ENCODE measurements at regions not wholly inside any gene's neighbourhood (a gene's known extent, or its start where the extent isn't known, plus 50 kb on each side); places are given as distances from the start of the nearest gene placed in this dataset.

DNA sequence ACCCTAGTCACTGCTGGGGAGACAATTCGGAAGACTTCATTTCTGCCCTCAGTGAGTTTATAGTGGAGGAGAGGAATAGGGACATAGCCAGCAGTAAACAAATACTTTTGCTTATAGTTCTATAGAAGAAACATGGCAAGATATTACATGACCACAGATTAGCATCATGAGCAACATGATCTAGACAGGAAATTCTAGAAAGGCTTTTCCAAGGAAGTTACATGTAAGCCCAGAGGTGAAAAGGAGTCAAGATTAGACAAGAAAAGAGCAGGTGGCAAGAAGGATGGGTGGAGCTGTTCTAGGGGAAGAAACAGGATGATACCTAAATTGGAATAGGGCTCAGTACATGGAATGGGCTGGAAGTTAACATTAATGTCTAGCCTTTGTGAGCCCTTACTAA is 82.8 kb upstream of the MYO10 start:
- H3K9me3 ChIP-seq (ENCODE audit: insufficient read depth, low read depth, low read length), result no peaks in the 10 kb centered on the region
- peaks cover 6% of the 10 kb centered on the region for H3K79me1 ChIP-seq (ENCODE audit: low read length)
- H3K79me2 ChIP-seq (ENCODE audit: control insufficient read depth, insufficient read depth, low read length, poor library complexity), result no peaks in the 10 kb centered on the region
- H3K4me2 ChIP-seq (ENCODE audit: low read length), result no peak overlapping the region
- no peak overlapping the region for H2BK5ac ChIP-seq (ENCODE audit: low read depth, low read length, poor library complexity)
- no CpG with 5 or more reads among the region's 1 CpG for WGBS (ENCODE audit: extremely low coverage, insufficient coverage, insufficient read length)
- DNase-seq, result no peak
- H4K8ac ChIP-seq (ENCODE audit: low read depth, low read length), result no peak overlapping the region
- H3K18ac ChIP-seq (ENCODE audit: low read length), result no peak overlapping the region
- H4K91ac ChIP-seq (ENCODE audit: low read depth, low read length), result no peak overlapping the region
- H3K27me3 ChIP-seq (ENCODE audit: insufficient read depth, low read length), result no peaks in the 10 kb centered on the region
- H2AFZ ChIP-seq (ENCODE audit: insufficient read depth, low read length, poor library complexity), result no peak overlapping the region
- H3K27ac ChIP-seq (ENCODE audit: low read depth, low read length), result no peak overlapping the region
- no peak overlapping the region for H2AK5ac ChIP-seq (ENCODE audit: low read length)
- H4K12ac ChIP-seq (ENCODE audit: low read depth, low read length), result no peak overlapping the region
- H2BK12ac ChIP-seq (ENCODE audit: low read length), result no peak overlapping the region
- H3K14ac ChIP-seq (ENCODE audit: low read length), result no peak overlapping the region
- no peaks in the 10 kb centered on the region for H3K36me3 ChIP-seq (ENCODE audit: control insufficient read depth in 1 of 2, insufficient read depth in 2 of 2, low read length in 2 of 2)
- no peak overlapping the region for H3K9ac ChIP-seq (ENCODE audit: low read length)
- H3K4me3 ChIP-seq (ENCODE audit: low read depth, low read length), result no peak overlapping the region
- no peak overlapping the region for H2BK120ac ChIP-seq (ENCODE audit: insufficient read depth, low read length, poor library complexity)
- H3K4me1 ChIP-seq (ENCODE audit: control insufficient read depth in 1 of 2, insufficient read depth in 2 of 2, low read length in 2 of 2), result peaks cover 3 to 10% of the 10 kb centered on the region in 2 experiments
- no peak overlapping the region for H3K4ac ChIP-seq (ENCODE audit: low read depth, low read length)
- H3K23ac ChIP-seq (ENCODE audit: low read length), result no peak overlapping the region

DNA sequence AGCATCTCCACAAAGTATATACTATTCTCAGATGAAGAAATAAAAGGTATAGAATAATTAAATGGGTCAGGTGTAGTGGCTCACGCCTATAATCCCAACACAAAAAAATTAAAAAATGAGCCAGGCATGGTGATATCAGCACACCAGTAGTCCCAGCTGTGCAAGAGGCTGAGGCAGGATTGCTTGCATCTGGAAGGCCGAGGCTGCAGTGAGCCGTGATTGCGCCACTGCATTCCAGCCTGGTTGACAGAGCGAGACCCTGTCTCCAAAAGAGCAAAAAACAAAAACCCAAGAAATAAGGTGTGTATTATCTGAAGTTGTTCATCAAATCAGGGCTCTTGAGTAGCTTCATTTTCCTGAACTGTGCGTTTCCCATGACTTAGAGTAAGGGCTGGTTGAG is 83.2 kb upstream of the MYO10 start:
- Histone ChIP-seq H3K4me3 (ENCODE audit: low read depth, low read length) (no peak overlapping the region), H2BK120ac (ENCODE audit: insufficient read depth, low read length, poor library complexity) (no peak overlapping the region), H3K79me1 (ENCODE audit: low read length) (peaks cover 6% of the 10 kb centered on the region), H2BK12ac (ENCODE audit: low read length) (no peak overlapping the region), H4K12ac (ENCODE audit: low read depth, low read length) (no peak overlapping the region), H3K4ac (ENCODE audit: low read depth, low read length) (no peak overlapping the region), H3K14ac (ENCODE audit: low read length) (no peak overlapping the region), H4K8ac (ENCODE audit: low read depth, low read length) (no peak overlapping the region), H3K27ac (ENCODE audit: low read depth, low read length) (no peak overlapping the region), H3K18ac (ENCODE audit: low read length) (no peak overlapping the region), H3K27me3 (ENCODE audit: insufficient read depth, low read length) (no peaks in the 10 kb centered on the region), H2AK5ac (ENCODE audit: low read length) (no peak overlapping the region), H3K9me3 (ENCODE audit: insufficient read depth, low read depth, low read length) (no peaks in the 10 kb centered on the region), H4K91ac (ENCODE audit: low read depth, low read length) (no peak overlapping the region), H3K4me1 (ENCODE audit: control insufficient read depth in 1 of 2, insufficient read depth in 2 of 2, low read length in 2 of 2) (peaks cover 3 to 10% of the 10 kb centered on the region in 2 experiments), H3K79me2 (ENCODE audit: control insufficient read depth, insufficient read depth, low read length, poor library complexity) (no peaks in the 10 kb centered on the region), H3K36me3 (ENCODE audit: control insufficient read depth in 1 of 2, insufficient read depth in 2 of 2, low read length in 2 of 2) (no peaks in the 10 kb centered on the region), H3K23ac (ENCODE audit: low read length) (no peak overlapping the region), H2AFZ (ENCODE audit: insufficient read depth, low read length, poor library complexity) (no peak overlapping the region), H3K4me2 (ENCODE audit: low read length) (no peak overlapping the region), H3K9ac (ENCODE audit: low read length) (no peak overlapping the region), H2BK5ac (ENCODE audit: low read depth, low read length, poor library complexity) (no peak overlapping the region)
- no CpG with 5 or more reads among the region's 6 CpGs for WGBS (ENCODE audit: extremely low coverage, insufficient coverage, insufficient read length)
- DNase-seq, result peak; percentile 25 to 51

DNA sequence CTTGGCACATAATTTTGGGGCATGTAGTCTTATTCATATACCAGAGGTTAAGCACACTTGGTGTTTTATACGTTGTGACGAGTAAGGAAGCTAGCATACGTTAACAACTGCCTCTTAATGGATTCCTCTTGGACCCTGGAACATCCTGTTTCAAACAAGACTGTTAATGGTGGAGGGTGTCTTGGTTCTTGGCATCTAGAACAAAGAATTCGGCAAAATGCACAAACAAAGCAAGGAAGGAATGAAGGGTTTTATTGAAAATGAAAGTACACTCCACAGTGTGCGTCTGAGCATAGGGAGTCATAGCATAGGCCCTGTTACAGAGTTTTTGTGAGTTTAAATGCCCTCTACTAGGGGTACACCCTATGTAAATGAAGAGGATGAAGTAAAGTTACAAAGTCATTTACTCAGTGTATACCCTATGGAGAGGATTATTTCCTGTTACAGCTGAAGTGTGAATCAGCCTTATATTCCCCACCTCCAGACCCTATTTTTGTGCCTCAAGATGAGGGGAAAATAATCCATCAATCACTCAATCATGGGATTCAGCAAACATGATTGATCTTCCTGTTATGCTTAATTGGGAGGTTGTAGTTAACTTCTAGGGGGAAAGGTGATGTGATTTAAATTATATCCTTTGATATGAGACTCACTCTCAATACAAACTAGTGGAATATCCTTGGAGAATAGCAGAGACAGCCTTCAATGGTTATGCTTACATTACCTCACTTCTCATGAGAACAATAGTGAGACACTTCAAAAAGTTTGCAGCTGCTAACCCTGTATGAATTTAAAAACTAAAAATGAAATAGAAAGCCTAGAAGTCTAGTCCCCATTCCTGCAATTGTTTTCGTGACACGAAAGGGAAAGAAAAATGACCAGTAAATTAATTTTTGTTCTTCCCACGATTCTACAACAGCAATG is 84.9 kb upstream of the MYO10 start:
- H2BK5ac ChIP-seq (ENCODE audit: low read depth, low read length, poor library complexity), result no peak overlapping the region
- peaks cover 7% of the 10 kb centered on the region for H3K79me1 ChIP-seq (ENCODE audit: low read length)
- peak overlapping the region; percentile 4 for H4K8ac ChIP-seq (ENCODE audit: low read depth, low read length)
- H3K4ac ChIP-seq (ENCODE audit: low read depth, low read length), result no peak overlapping the region
- no peak overlapping the region for H3K14ac ChIP-seq (ENCODE audit: low read length)
- no peaks in the 10 kb centered on the region for H3K36me3 ChIP-seq (ENCODE audit: control insufficient read depth in 1 of 2, insufficient read depth in 2 of 2, low read length in 2 of 2)
- no CpG with 5 or more reads among the region's 8 CpGs for WGBS (ENCODE audit: extremely low coverage, insufficient coverage, insufficient read length)
- H3K4me2 ChIP-seq (ENCODE audit: low read length), result no peak overlapping the region
- no peak overlapping the region for H2BK12ac ChIP-seq (ENCODE audit: low read length)
- H3K18ac ChIP-seq (ENCODE audit: low read length), result no peak overlapping the region
- H3K4me1 ChIP-seq (ENCODE audit: control insufficient read depth in 1 of 2, insufficient read depth in 2 of 2, low read length in 2 of 2), result peaks cover 3 to 14% of the 10 kb centered on the region in 2 experiments
- no peak overlapping the region for H3K23ac ChIP-seq (ENCODE audit: low read length)
- no peak overlapping the region for H2AK5ac ChIP-seq (ENCODE audit: low read length)
- H4K91ac ChIP-seq (ENCODE audit: low read depth, low read length), result no peak overlapping the region
- H3K9ac ChIP-seq (ENCODE audit: low read length), result no peak overlapping the region
- H3K9me3 ChIP-seq (ENCODE audit: insufficient read depth, low read depth, low read length), result no peaks in the 10 kb centered on the region
- no peak overlapping the region for H2BK120ac ChIP-seq (ENCODE audit: insufficient read depth, low read length, poor library complexity)
- no peaks in the 10 kb centered on the region for H3K27me3 ChIP-seq (ENCODE audit: insufficient read depth, low read length)
- H3K27ac ChIP-seq (ENCODE audit: low read depth, low read length), result no peak overlapping the region
- H2AFZ ChIP-seq (ENCODE audit: insufficient read depth, low read length, poor library complexity), result no peak overlapping the region
- H3K79me2 ChIP-seq (ENCODE audit: control insufficient read depth, insufficient read depth, low read length, poor library complexity), result no peaks in the 10 kb centered on the region
- DNase-seq, result no peak
- H3K4me3 ChIP-seq (ENCODE audit: low read depth, low read length), result no peak overlapping the region
- no peak overlapping the region for H4K12ac ChIP-seq (ENCODE audit: low read depth, low read length)

DNA sequence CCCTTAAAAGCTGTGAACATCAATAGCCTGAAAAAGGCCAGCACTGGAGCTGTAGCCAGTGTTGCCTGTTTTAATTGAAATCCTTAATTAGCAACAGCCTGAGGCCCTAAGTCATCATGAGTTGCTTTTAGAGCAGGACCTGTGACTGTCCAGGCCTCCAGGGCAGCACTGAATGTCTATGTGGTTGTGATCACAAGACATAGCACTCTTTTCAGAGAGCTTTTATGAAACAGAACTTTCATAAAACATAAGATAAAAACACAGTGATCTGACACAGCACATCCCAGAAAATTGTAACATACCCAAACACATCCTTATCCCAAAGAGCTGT is 85.5 kb upstream of the MYO10 start:
- H3K4me3 ChIP-seq (ENCODE audit: low read depth, low read length), result no peak overlapping the region
- H2BK120ac ChIP-seq (ENCODE audit: insufficient read depth, low read length, poor library complexity), result no peak overlapping the region
- H3K9me3 ChIP-seq (ENCODE audit: insufficient read depth, low read depth, low read length), result no peaks in the 10 kb centered on the region
- H3K79me1 ChIP-seq (ENCODE audit: low read length), result peaks cover 7% of the 10 kb centered on the region
- no peaks in the 10 kb centered on the region for H3K79me2 ChIP-seq (ENCODE audit: control insufficient read depth, insufficient read depth, low read length, poor library complexity)
- no peak overlapping the region for H4K8ac ChIP-seq (ENCODE audit: low read depth, low read length)
- peaks cover 3 to 14% of the 10 kb centered on the region in 2 experiments for H3K4me1 ChIP-seq (ENCODE audit: control insufficient read depth in 1 of 2, insufficient read depth in 2 of 2, low read length in 2 of 2)
- H4K91ac ChIP-seq (ENCODE audit: low read depth, low read length), result no peak overlapping the region
- no peak overlapping the region for H2AFZ ChIP-seq (ENCODE audit: insufficient read depth, low read length, poor library complexity)
- H2AK5ac ChIP-seq (ENCODE audit: low read length), result no peak overlapping the region
- no peak overlapping the region for H2BK5ac ChIP-seq (ENCODE audit: low read depth, low read length, poor library complexity)
- H3K4me2 ChIP-seq (ENCODE audit: low read length), result no peak overlapping the region
- H3K18ac ChIP-seq (ENCODE audit: low read length), result no peak overlapping the region
- H3K27me3 ChIP-seq (ENCODE audit: insufficient read depth, low read length), result no peaks in the 10 kb centered on the region
- no peaks in the 10 kb centered on the region for H3K36me3 ChIP-seq (ENCODE audit: control insufficient read depth in 1 of 2, insufficient read depth in 2 of 2, low read length in 2 of 2)
- no peak overlapping the region for H4K12ac ChIP-seq (ENCODE audit: low read depth, low read length)
- no peak overlapping the region for H3K14ac ChIP-seq (ENCODE audit: low read length)
- no peak overlapping the region for H3K27ac ChIP-seq (ENCODE audit: low read depth, low read length)
- H3K9ac ChIP-seq (ENCODE audit: low read length), result no peak overlapping the region
- H2BK12ac ChIP-seq (ENCODE audit: low read length), result no peak overlapping the region
- DNase-seq, result no peak
- H3K23ac ChIP-seq (ENCODE audit: low read length), result no peak overlapping the region
- no peak overlapping the region for H3K4ac ChIP-seq (ENCODE audit: low read depth, low read length)
